ENCODE measurements at regions not wholly inside any gene's neighbourhood (a gene's known extent, or its start where the extent isn't known, plus 50 kb on each side); places are given as distances from the start of the nearest gene placed in this dataset.

DNA sequence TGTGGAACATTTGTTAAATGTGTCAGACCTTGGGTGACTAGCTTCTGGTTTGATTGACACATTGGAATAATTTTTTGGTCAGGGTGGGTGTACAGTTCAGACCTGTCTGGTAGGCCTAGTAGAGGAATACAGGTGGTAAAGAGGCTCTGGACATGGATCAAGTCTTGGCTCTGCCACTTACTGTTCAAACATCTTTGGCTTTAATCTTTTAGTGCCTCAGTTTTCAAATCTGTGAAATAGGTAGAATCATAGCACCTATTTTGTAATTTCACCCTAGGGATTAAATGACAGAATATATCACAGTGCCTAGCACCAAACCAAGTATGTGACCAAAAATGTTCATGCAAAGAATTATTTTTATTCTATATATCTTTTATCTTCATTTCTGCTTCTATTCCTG lies 340.4 kb downstream of the RPS6KC1 start:
- TF ChIP-seq, protein P1, sequence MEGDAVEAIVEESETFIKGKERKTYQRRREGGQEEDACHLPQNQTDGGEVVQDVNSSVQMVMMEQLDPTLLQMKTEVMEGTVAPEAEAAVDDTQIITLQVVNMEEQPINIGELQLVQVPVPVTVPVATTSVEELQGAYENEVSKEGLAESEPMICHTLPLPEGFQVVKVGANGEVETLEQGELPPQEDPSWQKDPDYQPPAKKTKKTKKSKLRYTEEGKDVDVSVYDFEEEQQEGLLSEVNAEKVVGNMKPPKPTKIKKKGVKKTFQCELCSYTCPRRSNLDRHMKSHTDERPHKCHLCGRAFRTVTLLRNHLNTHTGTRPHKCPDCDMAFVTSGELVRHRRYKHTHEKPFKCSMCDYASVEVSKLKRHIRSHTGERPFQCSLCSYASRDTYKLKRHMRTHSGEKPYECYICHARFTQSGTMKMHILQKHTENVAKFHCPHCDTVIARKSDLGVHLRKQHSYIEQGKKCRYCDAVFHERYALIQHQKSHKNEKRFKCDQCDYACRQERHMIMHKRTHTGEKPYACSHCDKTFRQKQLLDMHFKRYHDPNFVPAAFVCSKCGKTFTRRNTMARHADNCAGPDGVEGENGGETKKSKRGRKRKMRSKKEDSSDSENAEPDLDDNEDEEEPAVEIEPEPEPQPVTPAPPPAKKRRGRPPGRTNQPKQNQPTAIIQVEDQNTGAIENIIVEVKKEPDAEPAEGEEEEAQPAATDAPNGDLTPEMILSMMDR (IDR thresholded peaks at IDR 0.05), result no peak
- TF ChIP-seq POLR2AphosphoS5 (IDR thresholded peaks at IDR 0.05), result no peak
- TF ChIP-seq POLR2A (IDR thresholded peaks at IDR 0.05), result no peak
